ENCODE measurements at regions not wholly inside any gene's neighbourhood (a gene's known extent, or its start where the extent isn't known, plus 50 kb on each side); places are given as distances from the start of the nearest gene placed in this dataset.

- Histone ChIP-seq H3K36me3 (ENCODE audit: control insufficient read depth in 2 of 2, extremely low read depth in 1 of 2, insufficient read depth in 2 of 2, low read length in 2 of 2) (no peaks in the 10 kb centered on the region), H3K9me3 (replicated peaks; ENCODE audit: control insufficient read depth, insufficient read depth, low read length) (no peaks in the 10 kb centered on the region), H4K20me1 (replicated peaks; ENCODE audit: control insufficient read depth, extremely low read depth, insufficient read depth, low read length) (no peaks in the 10 kb centered on the region), H3K9ac (replicated peaks; ENCODE audit: extremely low read depth, insufficient read depth, low read length) (no peak overlapping the region), H3K27ac (ENCODE audit: insufficient read depth, low read depth, low read length) (no peak overlapping the region), H2AFZ (ENCODE audit: low read depth, low read length) (no peak overlapping the region), H3K4me1 (ENCODE audit: control insufficient read depth, extremely low read depth, insufficient read depth, low read length) (no peaks in the 10 kb centered on the region), H3K4me3 (replicated peaks in 1 of 3; ENCODE audit: insufficient read depth in 1 of 3, low read depth in 1 of 3, low read length in 3 of 3) (no peak overlapping the region), H3K4me2 (ENCODE audit: insufficient read depth, low read length) (no peak overlapping the region), H3K79me2 (ENCODE audit: control insufficient read depth, insufficient read depth, low read length) (no peaks in the 10 kb centered on the region), H3K27me3 (ENCODE audit: control insufficient read depth in 2 of 2, insufficient read depth in 2 of 2, low read length in 2 of 2) (no peaks in the 10 kb centered on the region), H3K9me1 (replicated peaks; ENCODE audit: control insufficient read depth, extremely low read depth, insufficient read depth, low read length) (no peaks in the 10 kb centered on the region)
- no peak for FAIRE-seq
- dilution Hi-C loops (cut with MboI; ENCODE audit: extremely low pct_ligation_motif_present, low sequenced_read_pairs) (no loop called here), intact Hi-C loops (cut with micrococcal nuclease) (no loop called here)
- ChIA-PET POLR2A (no interaction called here), CTCF (no interaction called here)
- BruUV-seq (replicated peaks), result no TSS peak
- no peak for DNase-seq (ENCODE audit: low read depth, low spot score)
- no peak for TF ChIP-seq CTCF (IDR thresholded peaks at IDR 0.05; ENCODE audit: extremely low read depth in 1 of 2, insufficient read depth in 1 of 2, low read depth in 1 of 2, low read length in 2 of 2)
- no peak for TF ChIP-seq POLR2AphosphoS5 (IDR thresholded peaks at IDR 0.05; ENCODE audit: insufficient read depth, low read depth, low read length)
- TF ChIP-seq, protein P1, sequence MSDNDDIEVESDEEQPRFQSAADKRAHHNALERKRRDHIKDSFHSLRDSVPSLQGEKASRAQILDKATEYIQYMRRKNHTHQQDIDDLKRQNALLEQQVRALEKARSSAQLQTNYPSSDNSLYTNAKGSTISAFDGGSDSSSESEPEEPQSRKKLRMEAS (IDR thresholded peaks at IDR 0.05; ENCODE audit: insufficient read depth, insufficient read length), result no peak
- no peak for TF ChIP-seq GATA2 (IDR thresholded peaks at IDR 0.05; ENCODE audit: insufficient read depth, insufficient read length, low read depth, low read length)
These were observed 193.9 kb downstream of the LARP7 start for GRCh38 chr4:112830753-112831386.

GRCh38 chr4:112832493-112832892 is 195.6 kb downstream of the LARP7 start:
- H3K4me2 ChIP-seq (ENCODE audit: insufficient read depth, low read length), result no peak overlapping the region
- H3K27ac ChIP-seq (ENCODE audit: insufficient read depth, low read depth, low read length), result no peak overlapping the region
- H3K9me1 ChIP-seq (replicated peaks; ENCODE audit: control insufficient read depth, extremely low read depth, insufficient read depth, low read length), result no peaks in the 10 kb centered on the region
- CTCF ChIA-PET, result no interaction called here
- H3K4me3 ChIP-seq (replicated peaks in 1 of 3; ENCODE audit: insufficient read depth in 1 of 3, low read depth in 1 of 3, low read length in 3 of 3), result no peak overlapping the region
- FAIRE-seq (no peak), DNase-seq (ENCODE audit: low read depth, low spot score) (no peak)
- H3K36me3 ChIP-seq (ENCODE audit: control insufficient read depth in 2 of 2, extremely low read depth in 1 of 2, insufficient read depth in 2 of 2, low read length in 2 of 2), result no peaks in the 10 kb centered on the region
- H4K20me1 ChIP-seq (replicated peaks; ENCODE audit: control insufficient read depth, extremely low read depth, insufficient read depth, low read length), result no peaks in the 10 kb centered on the region
- POLR2A ChIA-PET, result no interaction called here
- intact Hi-C loops (cut with micrococcal nuclease), result no loop called here
- H3K79me2 ChIP-seq (ENCODE audit: control insufficient read depth, insufficient read depth, low read length), result no peaks in the 10 kb centered on the region
- TF ChIP-seq GATA2 (IDR thresholded peaks at IDR 0.05; ENCODE audit: insufficient read depth, insufficient read length, low read depth, low read length), result no peak
- TF ChIP-seq MYC (IDR thresholded peaks at IDR 0.05; ENCODE audit: low read depth, low read length), result no peak
- no peak for TF ChIP-seq EZH2 (IDR thresholded peaks at IDR 0.05; ENCODE audit: borderline replicate concordance, low read depth, low read length, severe bottlenecking)
- no peak for TF ChIP-seq FOS (IDR thresholded peaks at IDR 0.05; ENCODE audit: borderline replicate concordance, insufficient read depth, low read length)
- BruUV-seq (replicated peaks), result no TSS peak
- no peak overlapping the region for H3K9ac ChIP-seq (replicated peaks; ENCODE audit: extremely low read depth, insufficient read depth, low read length)
- no peak overlapping the region for H2AFZ ChIP-seq (ENCODE audit: low read depth, low read length)
- no peaks in the 10 kb centered on the region for H3K4me1 ChIP-seq (ENCODE audit: control insufficient read depth, extremely low read depth, insufficient read depth, low read length)
- no peaks in the 10 kb centered on the region for H3K27me3 ChIP-seq (ENCODE audit: control insufficient read depth in 2 of 2, insufficient read depth in 2 of 2, low read length in 2 of 2)
- H3K9me3 ChIP-seq (replicated peaks; ENCODE audit: control insufficient read depth, insufficient read depth, low read length), result no peaks in the 10 kb centered on the region
- dilution Hi-C loops (cut with MboI; ENCODE audit: extremely low pct_ligation_motif_present, low sequenced_read_pairs), result no loop called here
